NCI-H510A (cell line): ENCODE measurements at regions not wholly inside any gene's neighbourhood (a gene's known extent, or its start where the extent isn't known, plus 50 kb on each side); places are given as distances from the start of the nearest gene placed in this dataset.

ENCODE experiments used
- DNase-seq: peaks from one replicate; lab custom pipeline; 2025; lab: John Stamatoyannopoulos, UW

- DNase-seq = no peak
These were observed 54.7 kb downstream of the ASCL1 start for GRCh38 chr12:103011974-103012763.

DNA sequence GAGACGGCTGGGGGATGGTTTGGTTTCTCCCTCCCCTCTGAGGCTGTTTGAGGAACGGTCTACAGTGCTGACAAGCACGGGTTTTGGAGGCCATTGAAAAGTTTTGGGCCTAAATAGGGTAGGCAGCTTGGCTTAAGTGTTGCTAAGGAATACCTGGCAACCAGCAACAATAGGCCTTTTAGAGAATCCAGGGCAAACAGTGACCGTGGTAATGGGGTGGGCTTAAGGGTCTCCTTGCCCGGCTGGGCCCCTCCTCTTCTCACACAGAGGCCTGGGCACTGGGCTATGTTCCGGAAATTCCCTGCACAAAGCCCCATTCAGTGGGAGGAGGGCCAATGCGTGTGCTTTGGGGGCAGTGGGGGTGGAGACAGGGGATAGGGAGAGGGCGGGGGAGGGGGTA lies 55.4 kb downstream of the ASCL1 start:
- no peak for DNase-seq

DNA sequence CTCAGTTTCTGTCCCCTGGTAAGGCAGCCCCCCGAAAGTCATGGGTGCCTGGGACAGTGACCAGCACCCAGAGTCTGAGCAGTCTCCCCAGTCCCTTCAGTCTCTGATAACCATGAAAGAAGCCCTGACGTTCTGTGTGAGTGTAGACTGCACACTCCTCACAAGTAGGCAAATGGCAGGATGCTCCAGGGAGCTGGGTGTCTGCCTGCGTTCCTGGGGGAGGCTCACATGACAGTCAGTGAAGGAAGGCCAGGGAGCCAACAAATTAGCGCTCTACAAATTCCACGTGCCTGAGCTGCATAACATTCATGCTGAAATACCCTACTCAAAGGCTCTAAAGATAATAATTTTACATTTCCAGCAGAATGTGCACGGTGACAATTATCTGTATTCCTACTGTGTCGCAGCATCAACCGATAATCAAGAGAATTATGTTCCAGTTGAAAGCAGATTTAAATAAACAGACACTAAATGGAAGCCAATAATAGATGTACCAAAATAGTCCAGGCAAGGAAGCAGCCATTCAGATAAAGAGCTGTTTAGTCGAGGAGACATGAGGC lies 56.3 kb downstream of the ASCL1 start:
- DNase-seq = no peak

- DNase-seq = no peak
These were observed 58.9 kb downstream of the ASCL1 start for GRCh38 chr12:103016381-103016780.

- DNase-seq = no peak
These were observed 63.4 kb downstream of the ASCL1 start for GRCh38 chr12:103020839-103021238.

DNA sequence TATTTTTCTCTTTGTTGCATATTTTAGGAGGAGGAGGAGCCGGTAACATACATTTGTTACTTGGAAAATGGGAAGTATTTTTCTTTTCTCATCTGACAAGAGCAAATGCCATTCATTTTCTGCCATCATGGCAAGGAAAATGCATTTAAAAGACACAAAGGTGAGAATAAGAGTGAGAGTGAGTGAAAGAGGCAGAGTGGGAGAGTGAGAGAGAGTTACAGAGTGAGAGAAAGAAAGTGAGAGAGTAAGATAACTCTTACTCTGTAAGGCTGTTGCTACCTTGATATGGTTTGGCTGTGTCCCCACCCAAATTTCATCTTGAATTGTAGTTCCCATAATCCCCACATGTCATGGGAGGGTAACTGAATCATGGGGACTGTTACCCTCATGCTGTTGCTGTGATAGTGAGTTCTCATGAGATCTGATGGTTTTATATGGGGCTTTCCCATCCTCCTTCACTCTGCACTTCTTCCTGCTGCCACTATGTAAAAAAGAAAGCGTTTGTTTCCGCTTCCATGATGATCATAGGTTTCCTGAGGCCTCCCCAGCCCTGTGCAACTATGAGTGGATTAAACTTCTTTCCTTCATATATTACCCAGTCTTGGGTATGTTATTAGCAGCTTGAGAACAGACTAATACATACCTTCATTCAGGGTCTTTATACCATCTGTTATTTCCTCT lies 64.2 kb downstream of the ASCL1 start:
- DNase-seq = no peak

DNA sequence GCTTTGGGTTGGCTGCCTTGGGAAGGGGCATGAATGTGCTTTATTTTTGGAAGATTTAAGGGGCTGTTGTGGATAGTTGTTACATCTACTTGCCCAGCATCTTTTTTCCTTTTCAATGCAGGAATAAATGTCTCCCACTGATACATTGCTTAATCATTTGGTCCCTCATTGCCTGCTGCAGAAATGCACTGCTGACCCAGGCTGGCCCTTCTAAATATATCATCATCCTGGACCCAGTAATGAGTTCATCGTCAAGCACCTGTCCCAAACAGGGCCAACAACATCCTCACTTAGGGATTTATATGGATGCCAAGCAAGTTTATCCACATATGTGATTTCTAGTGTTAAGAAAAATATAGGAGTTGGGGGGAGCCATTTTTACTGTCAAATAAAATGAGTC lies 67.2 kb downstream of the ASCL1 start:
- DNase-seq = no peak

- DNase-seq = peak; percentile 81
These were observed 69.2 kb downstream of the ASCL1 start for GRCh38 chr12:103026643-103027042.

DNA sequence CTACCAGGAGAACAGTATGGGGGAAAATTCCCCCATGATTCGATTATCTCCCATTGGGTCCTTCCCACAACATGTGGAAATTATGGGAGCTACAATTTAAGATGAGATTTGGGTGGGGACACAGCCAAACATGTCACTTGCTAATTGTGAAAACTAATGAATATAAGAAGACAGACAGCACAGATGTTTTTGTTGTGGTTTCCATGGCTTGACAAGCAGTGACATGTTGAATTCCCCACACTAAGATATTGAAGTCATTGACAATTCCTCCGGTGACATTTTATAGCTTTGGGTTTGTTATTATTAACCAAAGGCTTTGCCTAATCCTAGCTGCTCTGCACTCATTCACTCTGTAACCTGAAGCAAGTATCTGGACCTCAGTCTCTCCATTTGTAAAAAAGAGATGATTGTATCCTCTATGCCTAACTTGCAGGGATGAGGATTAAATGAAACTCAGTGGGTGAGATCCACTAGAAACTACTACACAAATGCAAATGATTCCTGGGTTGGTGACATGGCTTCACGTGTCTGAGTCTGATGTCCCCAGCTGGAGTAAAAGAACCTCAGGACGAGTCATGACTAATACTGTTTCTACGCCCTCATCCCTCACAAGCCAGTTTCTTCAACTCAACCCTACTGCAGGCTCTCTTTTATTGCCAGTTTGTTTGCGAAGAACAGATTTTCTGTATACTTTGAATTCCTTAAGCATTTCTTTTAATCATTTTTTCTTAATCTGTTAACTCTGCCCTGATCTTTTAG lies 71.6 kb downstream of the ASCL1 start:
- DNase-seq = no peak

DNA sequence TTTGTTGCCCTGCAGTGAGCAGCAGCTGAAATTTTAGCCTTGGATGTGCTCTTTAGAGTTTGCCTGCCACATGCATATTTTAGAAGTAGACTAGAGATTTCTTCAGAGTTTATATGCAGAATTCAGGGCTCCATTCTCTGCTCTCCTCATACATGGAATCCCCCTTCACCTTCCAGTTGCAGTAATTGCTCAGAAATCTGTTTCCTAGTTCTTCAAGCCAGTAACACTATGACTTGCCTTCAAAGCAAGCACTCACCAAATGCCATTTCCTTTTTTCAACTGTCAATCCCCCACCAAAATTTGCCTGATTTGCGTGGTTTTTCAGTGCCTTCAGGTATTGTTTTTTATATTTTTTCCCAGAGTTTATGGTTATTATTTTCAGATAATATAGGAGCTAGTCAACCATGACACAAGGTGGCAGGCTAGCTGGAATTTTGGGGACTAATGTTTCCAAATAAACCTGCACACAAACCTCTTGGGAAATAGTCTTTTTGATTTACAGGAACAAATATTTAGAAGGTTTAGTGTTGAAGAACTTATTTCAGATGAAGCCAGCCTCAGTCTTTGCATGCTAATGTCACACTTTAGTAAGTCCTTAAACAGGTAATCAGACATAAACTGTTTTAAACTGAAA lies 79.2 kb downstream of the ASCL1 start:
- DNase-seq = no peak

- no peak for DNase-seq
These were observed 86.3 kb downstream of the ASCL1 start for GRCh38 chr12:103043531-103044486.

GRCh38 chr12:103046154-103046553 lies 88.7 kb downstream of the ASCL1 start:
- no peak for DNase-seq

DNA sequence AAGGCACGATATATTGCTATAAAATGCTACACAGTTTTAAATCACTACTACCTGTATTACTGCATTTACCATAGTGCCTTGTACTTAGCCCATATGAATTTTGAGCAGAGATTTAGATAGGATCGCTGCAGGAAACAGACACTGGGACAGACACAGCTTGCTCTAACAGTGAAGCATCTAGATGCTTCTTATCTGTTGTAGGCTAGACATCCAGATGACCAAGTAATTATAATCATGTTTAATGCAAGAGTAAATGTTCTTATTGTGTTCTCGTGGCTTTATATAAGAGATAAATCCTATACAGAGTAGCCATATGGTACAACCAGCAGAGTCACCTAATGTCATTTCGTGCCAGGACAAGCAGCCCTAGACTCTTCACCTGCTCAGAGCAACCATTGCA lies 92.8 kb downstream of the ASCL1 start:
- no peak for DNase-seq

GRCh38 chr12:103053089-103053488 lies 95.6 kb downstream of the ASCL1 start:
- no peak for DNase-seq

- no peak for DNase-seq
These were observed 116.2 kb downstream of the ASCL1 start for GRCh38 chr12:103073630-103074029.

DNA sequence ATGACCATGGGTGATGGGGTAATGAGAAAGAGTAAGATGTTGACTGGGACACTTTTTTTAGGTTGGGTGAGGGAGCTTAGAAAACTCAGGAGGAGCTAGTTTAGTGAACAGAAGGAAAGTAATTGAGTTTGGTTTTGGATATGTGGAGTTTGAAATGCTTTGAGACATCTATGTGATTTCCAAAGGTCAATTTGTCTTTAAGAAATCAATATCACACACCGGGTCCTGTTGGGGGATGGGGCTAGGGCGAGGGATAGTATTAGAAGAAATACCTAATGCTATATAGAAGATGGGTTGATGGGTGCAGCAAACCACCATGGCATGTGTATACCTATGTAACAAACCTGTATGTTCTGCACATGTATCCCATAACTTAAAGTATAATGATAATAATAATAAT lies 118.4 kb downstream of the ASCL1 start:
- DNase-seq = no peak

DNA sequence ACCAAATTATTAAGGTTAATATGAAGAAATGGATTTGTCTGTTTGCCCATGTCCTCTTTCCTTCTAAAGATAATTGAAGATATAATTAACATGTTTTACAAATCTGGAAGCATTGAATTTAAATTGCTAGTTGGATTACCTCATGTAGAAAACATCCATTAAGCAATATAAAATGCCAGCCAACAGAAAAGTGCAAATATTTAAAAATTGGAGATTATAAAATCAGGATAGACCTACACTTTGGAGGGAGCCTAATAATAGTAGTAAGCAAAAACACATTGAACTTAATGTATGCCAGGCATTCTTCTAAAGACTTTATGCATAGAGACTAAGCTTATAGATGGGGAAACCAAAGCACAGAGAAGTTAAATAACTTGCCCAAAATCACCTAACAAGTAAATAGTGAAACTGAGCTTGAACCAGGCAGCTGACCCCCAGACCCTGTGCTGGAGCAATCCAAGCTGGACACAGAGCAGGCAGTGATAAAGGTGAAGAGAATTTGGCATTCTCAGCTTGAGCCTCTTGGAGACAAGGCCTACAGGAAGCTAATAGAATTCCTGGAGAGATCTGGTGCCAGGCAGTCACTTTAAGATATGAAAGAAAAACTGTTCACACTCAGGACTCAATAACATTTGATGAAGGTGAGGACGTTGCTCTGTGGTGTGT lies 119.8 kb downstream of the ASCL1 start:
- DNase-seq = no peak

DNA sequence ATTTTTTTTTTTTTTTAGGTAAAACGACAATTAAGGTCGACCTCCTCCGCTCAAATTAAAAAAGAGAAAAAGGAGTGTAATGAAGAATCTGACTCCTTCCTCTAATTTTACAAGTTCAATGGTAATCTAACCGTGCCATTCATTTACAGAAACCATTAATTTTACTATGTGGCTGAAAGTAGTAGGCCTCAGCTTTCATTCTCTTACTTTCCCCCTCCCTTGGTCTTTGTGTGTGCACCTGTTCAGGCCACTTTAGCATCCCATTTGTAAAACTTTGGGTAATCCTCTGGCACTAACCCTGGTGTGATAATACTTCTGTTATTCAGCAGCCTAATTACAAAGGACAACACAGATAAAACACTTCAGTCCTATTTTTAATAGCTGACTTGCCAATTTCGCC lies 128.1 kb downstream of the ASCL1 start:
- DNase-seq = no peak

DNA sequence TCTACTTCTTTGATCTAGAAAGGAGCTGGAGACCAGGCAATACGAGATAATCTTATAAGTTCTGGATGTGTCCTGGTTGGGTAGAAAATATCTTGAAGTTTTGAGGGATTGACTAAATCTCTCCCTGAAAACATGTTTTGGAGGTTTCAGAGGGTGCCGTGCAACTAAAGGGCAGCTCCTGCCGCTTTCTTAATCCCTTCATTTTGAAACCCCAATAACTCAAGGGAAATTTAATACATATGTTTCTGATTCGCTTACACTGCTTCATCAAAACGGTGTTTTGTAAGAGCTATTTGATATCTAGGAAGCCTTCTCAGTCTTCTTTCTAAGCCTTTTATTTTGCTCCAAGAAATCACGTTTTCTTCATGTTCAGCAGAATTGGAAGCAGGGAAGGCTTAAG lies 129.0 kb downstream of the ASCL1 start:
- no peak for DNase-seq

- no peak for DNase-seq
These were observed 136.1 kb downstream of the ASCL1 start for GRCh38 chr12:103093499-103094106.
